Testis (tissue), 2 donors: ENCODE measurements at regions not wholly inside any gene's neighbourhood (a gene's known extent, or its start where the extent isn't known, plus 50 kb on each side); places are given as distances from the start of the nearest gene placed in this dataset.

ENCODE experiments used
- CTCF ChIP-seq, 3 experiments: fragments of 450-650 bp in 2 of 3; fragments of 200-600 bp in 1 of 3; sonication (generic) in 1 of 3; IDR thresholded peaks; one replicate each; pipeline ENCODE4 v1.5.1; 2016 to 2019; ENCODE audit warnings: antibody characterized with exemption in 3 of 3, mild to moderate bottlenecking in 2 of 3, moderate library complexity in 1 of 3
- POLR2A ChIP-seq: fragments of 450-650 bp; IDR thresholded peaks from one replicate; pipeline ENCODE4 v1.6.1; 2017; ENCODE audit warnings: antibody characterized with exemption, mild to moderate bottlenecking, moderate library complexity

DNA sequence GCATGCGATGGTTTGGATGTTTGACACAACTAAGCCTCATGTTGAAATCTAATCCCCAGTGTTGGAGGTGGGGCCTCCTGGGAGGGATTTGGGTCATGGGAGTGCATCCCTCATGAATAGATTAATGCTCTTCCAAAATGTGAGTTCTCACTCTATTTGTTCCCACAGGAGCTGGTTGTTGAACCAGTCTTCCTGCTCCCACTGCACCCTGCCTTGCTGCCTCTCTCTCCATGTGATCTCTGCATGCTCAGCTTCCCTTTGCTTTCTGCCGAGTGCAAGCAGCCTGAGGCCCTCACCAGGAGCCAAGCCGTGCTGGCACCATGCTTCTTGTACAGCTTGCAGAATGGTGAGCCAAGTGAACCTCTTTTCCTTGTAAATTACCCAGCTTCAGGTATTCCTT is 206.8 kb downstream of the VAPA start:
- TF ChIP-seq CTCF (IDR thresholded peaks at IDR 0.05) (no peak), POLR2A (no peak)
